Ectodermal cell (in vitro differentiated cells): ENCODE measurements at regions not wholly inside any gene's neighbourhood (a gene's known extent, or its start where the extent isn't known, plus 50 kb on each side); places are given as distances from the start of the nearest gene placed in this dataset.

Experiments
- H3K27ac ChIP-seq: 2 replicates; pipeline ENCODE4 v1.7.0; 2013; ENCODE audit warnings: mild to moderate bottlenecking, low read depth, low read length; ENCODE audit not compliant: insufficient read depth, poor library complexity, severe bottlenecking
- H3K27me3 ChIP-seq: 2 replicates; pipeline ENCODE4 v1.7.0; 2013; ENCODE audit warnings: mild to moderate bottlenecking, low read length; ENCODE audit not compliant: insufficient read depth, control insufficient read depth, poor library complexity, severe bottlenecking
- H3K36me3 ChIP-seq: one replicate; pipeline ENCODE4 v1.7.0; 2013; ENCODE audit warnings: low read length; ENCODE audit not compliant: control insufficient read depth, insufficient read depth
- H3K4me1 ChIP-seq: one replicate; pipeline ENCODE4 v1.7.0; 2013; ENCODE audit warnings: low read length; ENCODE audit not compliant: control insufficient read depth, insufficient read depth
- H3K4me3 ChIP-seq: 2 replicates; pipeline ENCODE4 v1.7.0; 2013; ENCODE audit warnings: low read depth, low read length, control low read depth; ENCODE audit not compliant: insufficient read depth
- H3K9me3 ChIP-seq: 2 replicates; pipeline ENCODE4 v1.7.0; 2013; ENCODE audit warnings: mild to moderate bottlenecking, low read length, moderate library complexity; ENCODE audit not compliant: control insufficient read depth
- WGBS, 2 experiments: methylation state at CpG; one replicate each; pipeline ENCODE4 v1.1.7; 2013; ENCODE audit warnings: missing lambda C conversion rate in 2 of 2; 5-methylcytosine and 5-hydroxymethylcytosine counted together

GRCh38 chr12:45637706-45638105 lies 91.8 kb upstream of the ARID2 start:
- H3K27ac ChIP-seq = no peak overlapping the region
- 89 to 100% methylated on average over 1 of the region's 1 CpG for WGBS, 2 experiments
- no peaks in the 10 kb centered on the region for H3K36me3 ChIP-seq
- H3K4me3 ChIP-seq = no peak overlapping the region
- no peaks in the 10 kb centered on the region for H3K4me1 ChIP-seq
- H3K27me3 ChIP-seq = no peaks in the 10 kb centered on the region
- H3K9me3 ChIP-seq = no peaks in the 10 kb centered on the region

GRCh38 chr12:45638386-45638785 lies 91.1 kb upstream of the ARID2 start:
- no peaks in the 10 kb centered on the region for H3K27me3 ChIP-seq
- no peaks in the 10 kb centered on the region for H3K9me3 ChIP-seq
- no peaks in the 10 kb centered on the region for H3K36me3 ChIP-seq
- WGBS, 2 experiments = 96 to 100% methylated on average over 1 of the region's 1 CpG
- no peak overlapping the region for H3K27ac ChIP-seq
- no peak overlapping the region for H3K4me3 ChIP-seq
- no peaks in the 10 kb centered on the region for H3K4me1 ChIP-seq

DNA sequence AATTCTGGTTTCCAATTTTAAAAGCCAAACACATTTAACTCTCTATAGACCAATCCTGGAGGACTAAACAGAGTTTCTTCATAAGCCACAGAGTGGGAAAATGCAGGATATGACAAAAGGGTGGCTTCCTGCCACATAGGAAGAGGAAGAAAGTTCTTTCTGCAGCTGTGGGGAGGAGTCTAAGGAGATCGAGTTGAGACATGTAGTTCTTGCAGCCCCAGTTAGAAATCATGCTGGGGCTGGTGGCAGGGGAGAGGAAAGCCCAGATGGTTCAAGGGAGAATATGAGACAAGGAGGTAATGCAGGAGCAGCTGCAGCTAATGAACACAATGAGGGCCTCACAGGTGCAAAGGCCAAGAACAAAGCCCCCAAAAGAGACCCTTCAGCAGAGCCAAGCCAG lies 85.0 kb upstream of the ARID2 start:
- peaks cover 8% of the 10 kb centered on the region for H3K4me1 ChIP-seq
- no peaks in the 10 kb centered on the region for H3K36me3 ChIP-seq
- no peaks in the 10 kb centered on the region for H3K9me3 ChIP-seq
- H3K27ac ChIP-seq = no peak overlapping the region
- H3K27me3 ChIP-seq = no peaks in the 10 kb centered on the region
- H3K4me3 ChIP-seq = no peak overlapping the region
- WGBS, 2 experiments = 37 to 40% methylated on average over 1 of the region's 1 CpG

DNA sequence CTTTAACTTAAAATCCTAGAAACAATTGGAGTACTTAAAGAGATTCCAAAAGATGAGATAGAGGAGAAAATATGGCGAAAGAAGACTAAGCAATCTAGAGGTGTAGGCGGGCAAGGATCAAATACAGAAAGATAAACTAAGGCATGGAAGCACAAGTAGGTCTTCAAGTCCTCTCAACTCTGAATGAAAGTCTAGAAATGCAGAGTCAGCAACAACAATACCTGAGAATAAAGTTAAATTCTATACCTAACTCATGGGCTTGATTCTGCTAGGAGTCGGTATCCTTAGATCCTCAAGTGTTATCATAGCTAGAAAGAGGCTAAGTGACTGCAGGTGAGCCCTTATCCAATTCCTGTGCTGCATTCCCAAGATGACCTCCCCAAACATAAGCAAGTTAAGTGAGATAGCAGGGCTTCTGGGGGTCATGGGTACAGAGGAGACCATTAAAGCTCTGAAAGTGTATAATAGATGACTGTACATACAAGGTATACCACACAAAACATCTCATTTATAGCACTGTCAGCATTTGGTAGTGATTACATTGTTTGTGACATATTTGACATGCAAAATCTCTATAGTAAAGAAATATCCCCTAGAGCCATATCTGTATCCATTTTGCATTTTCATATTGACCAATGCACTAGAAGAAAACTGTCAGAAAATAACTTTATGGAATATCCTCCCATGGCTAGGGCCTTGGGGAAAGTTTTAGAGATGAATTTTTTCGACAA lies 82.5 kb upstream of the ARID2 start:
- no peaks in the 10 kb centered on the region for H3K36me3 ChIP-seq
- no peaks in the 10 kb centered on the region for H3K9me3 ChIP-seq
- H3K27me3 ChIP-seq = no peaks in the 10 kb centered on the region
- no peak overlapping the region for H3K4me3 ChIP-seq
- no peak overlapping the region for H3K27ac ChIP-seq
- H3K4me1 ChIP-seq = peaks cover 8% of the 10 kb centered on the region
- WGBS, 2 experiments = 93 to 96% methylated on average over 4 of the region's 4 CpGs

DNA sequence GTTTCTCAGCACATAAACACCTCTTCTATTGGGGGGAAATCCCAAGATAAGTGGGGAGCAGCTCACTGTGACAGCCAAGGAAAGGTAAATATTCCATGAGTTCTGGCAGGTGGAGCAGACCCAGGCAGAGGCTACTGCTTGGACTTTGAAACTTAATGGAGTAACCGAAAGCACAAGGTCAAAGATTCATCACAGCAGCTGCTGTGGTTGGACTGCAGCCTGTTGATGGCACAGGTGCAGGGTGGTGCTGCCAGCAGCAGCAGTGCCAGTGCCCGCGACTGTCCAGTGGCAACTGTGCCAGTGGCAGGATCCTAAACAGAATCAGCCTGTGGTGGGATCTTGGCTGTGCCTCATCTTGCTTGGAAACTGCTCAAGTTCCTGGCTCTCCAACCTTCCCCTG lies 81.4 kb upstream of the ARID2 start:
- no peaks in the 10 kb centered on the region for H3K27me3 ChIP-seq
- H3K36me3 ChIP-seq = no peaks in the 10 kb centered on the region
- WGBS, 2 experiments = 96% methylated on average over 3 of the region's 3 CpGs
- H3K4me1 ChIP-seq = peaks cover 8% of the 10 kb centered on the region
- H3K27ac ChIP-seq = no peak overlapping the region
- no peak overlapping the region for H3K4me3 ChIP-seq
- H3K9me3 ChIP-seq = no peaks in the 10 kb centered on the region

DNA sequence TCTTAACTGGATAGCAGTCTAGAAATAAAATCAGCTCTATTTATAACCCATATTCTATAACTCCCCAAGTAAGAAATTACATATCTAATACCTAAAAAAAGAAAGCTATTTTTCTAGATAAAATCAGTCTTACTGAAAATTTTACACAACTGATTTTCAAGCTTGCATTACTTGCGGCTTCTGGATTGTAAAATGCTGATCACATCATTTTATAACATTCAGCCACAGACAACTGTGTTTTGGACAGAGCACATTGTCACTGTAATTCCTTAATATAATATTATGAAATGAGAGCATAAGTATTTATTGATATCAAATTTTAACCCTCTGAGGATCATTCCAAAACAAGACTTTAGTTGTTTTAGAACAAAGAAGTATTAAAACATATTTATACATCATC lies 78.5 kb upstream of the ARID2 start:
- Histone ChIP-seq H3K27ac (no peak overlapping the region), H3K9me3 (no peaks in the 10 kb centered on the region), H3K36me3 (no peaks in the 10 kb centered on the region), H3K27me3 (no peaks in the 10 kb centered on the region), H3K4me3 (no peak overlapping the region), H3K4me1 (peaks cover 5% of the 10 kb centered on the region)
- WGBS, 2 experiments = 82 to 100% methylated on average over 1 of the region's 1 CpG

GRCh38 chr12:45654002-45654665 lies 75.4 kb upstream of the ARID2 start:
- Histone ChIP-seq H3K27me3 (no peaks in the 10 kb centered on the region), H3K36me3 (no peaks in the 10 kb centered on the region), H3K4me3 (no peak overlapping the region), H3K4me1 (no peaks in the 10 kb centered on the region), H3K27ac (no peak overlapping the region), H3K9me3 (no peaks in the 10 kb centered on the region)
- WGBS, 2 experiments = 91 to 98% methylated on average over 2 to 3 of the region's 3 CpGs

- H3K27me3 ChIP-seq = no peaks in the 10 kb centered on the region
- no peaks in the 10 kb centered on the region for H3K9me3 ChIP-seq
- H3K36me3 ChIP-seq = no peaks in the 10 kb centered on the region
- H3K4me1 ChIP-seq = no peaks in the 10 kb centered on the region
- H3K27ac ChIP-seq = no peak overlapping the region
- no peak overlapping the region for H3K4me3 ChIP-seq
- WGBS, 2 experiments = 92% methylated on average over 5 of the region's 5 CpGs
These were observed 74.3 kb upstream of the ARID2 start for GRCh38 chr12:45655186-45655585.

DNA sequence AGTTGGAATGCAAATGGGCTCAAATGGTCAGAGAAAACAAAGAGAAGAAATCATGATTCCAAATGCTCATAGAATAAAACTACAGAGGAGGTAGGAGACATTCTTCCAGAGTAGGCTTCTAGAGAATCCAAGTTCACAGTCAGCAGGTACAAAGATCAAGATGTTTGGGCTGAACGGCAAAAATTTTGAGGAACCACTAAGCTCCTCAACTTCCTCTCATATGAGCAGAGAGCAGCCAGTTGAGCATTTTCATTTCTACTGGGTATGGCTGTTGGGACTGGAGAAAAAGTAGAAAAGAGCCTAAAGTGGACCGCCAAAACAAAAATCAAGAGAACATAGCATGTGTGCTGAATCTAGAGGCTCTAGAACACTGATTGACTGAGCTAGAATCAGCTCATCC lies 73.8 kb upstream of the ARID2 start:
- 96 to 100% methylated on average over 2 of the region's 2 CpGs for WGBS, 2 experiments
- Histone ChIP-seq H3K27me3 (no peaks in the 10 kb centered on the region), H3K9me3 (no peaks in the 10 kb centered on the region), H3K36me3 (no peaks in the 10 kb centered on the region), H3K4me1 (no peaks in the 10 kb centered on the region), H3K4me3 (no peak overlapping the region), H3K27ac (no peak overlapping the region)

GRCh38 chr12:45658020-45658419 lies 71.5 kb upstream of the ARID2 start:
- H3K27me3 ChIP-seq = no peaks in the 10 kb centered on the region
- WGBS, 2 experiments = 88 to 98% methylated on average over 2 to 4 of the region's 4 CpGs
- H3K36me3 ChIP-seq = no peaks in the 10 kb centered on the region
- H3K9me3 ChIP-seq = no peaks in the 10 kb centered on the region
- no peaks in the 10 kb centered on the region for H3K4me1 ChIP-seq
- H3K4me3 ChIP-seq = no peak overlapping the region
- H3K27ac ChIP-seq = no peak overlapping the region
